ENCODE measurements at regions not wholly inside any gene's neighbourhood (a gene's known extent, or its start where the extent isn't known, plus 50 kb on each side); places are given as distances from the start of the nearest gene placed in this dataset.
"Not testable (repeated sequence)": the region's sequence is repeated elsewhere in the genome, so short reads cannot be mapped to it uniquely, and the experiment has no call there.

- DNase-seq (ENCODE audit: low read depth in 4 of 4, low spot score in 3 of 4): no peak
Measured at GRCh38 chr3:80770106-80771074, 991.1 kb downstream of the GBE1 start.

GRCh38 chr3:80769683-80770082 lies 991.8 kb downstream of the GBE1 start:
- DNase-seq (ENCODE audit: low read depth in 4 of 4, low spot score in 3 of 4): no peak

DNA sequence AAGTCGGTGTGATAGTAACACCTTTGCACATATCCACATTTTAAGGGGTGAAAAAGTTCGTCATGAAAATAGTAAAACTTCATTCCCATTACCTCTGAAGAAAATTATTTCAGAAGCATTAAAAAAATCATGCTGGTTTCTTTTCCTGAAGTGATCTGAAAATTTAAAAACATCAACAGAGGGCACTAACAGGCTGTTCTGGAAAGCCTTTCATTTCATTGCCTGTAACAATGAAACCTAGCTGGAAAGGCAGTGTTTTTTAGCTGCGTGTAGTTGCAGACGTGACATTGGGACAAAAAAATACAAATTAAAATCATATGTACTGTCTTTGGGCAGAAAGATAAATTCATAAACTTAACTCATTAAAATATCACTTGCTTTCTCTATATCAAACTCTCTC lies 993.8 kb downstream of the GBE1 start:
- DNase-seq (ENCODE audit: low read depth in 4 of 4, low spot score in 3 of 4): no peak

DNA sequence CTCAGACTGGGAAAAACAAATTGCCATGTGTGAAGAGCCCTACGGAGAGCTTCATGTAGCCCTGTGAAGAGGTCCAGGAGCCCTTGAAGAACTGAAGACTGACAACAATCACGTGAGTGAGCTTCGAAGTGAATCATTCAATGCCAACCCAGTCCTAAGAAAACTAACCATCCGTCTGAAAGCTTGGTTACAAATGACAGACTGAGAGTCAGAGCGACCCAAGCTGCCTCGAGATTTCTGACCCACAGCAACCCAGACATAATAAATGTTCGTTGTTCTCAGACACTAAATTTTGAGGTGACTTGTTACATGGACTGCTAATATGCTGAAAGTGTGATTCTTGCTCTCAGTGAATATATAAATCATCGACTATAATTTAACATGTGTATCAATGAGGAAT lies 987.2 kb upstream of the ROBO1 start:
- no peak for DNase-seq (ENCODE audit: low read depth in 4 of 4, low spot score in 3 of 4)

GRCh38 chr3:80753021-80753420 lies 985.2 kb upstream of the ROBO1 start:
- DNase-seq (ENCODE audit: low read depth in 4 of 4, low spot score in 3 of 4): no peak

GRCh38 chr3:80750637-80751036 lies 982.8 kb upstream of the ROBO1 start:
- DNase-seq (ENCODE audit: low read depth in 4 of 4, low spot score in 3 of 4): no peak

DNA sequence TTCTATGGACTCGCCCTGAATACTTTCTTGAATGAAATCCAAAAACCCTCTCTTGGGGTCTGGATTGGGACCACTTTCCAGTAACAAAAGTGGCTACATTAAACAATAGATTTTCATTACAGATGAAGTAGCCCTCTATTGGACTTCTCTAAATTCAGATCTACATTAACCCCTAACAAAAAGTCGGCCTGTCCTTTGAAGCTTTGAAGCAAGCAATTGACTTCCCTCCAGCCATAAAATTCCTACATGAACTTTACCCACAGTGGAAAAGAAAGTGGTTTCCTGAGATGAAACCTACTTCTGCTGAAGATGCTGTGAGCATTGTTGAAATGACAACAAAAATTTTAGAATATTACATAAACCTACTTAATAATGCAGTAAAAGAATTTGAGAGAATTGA lies 967.1 kb upstream of the ROBO1 start:
- DNase-seq (ENCODE audit: low read depth in 4 of 4, low spot score in 3 of 4): no peak

GRCh38 chr3:80734483-80734882 lies 966.7 kb upstream of the ROBO1 start:
- no peak for DNase-seq (ENCODE audit: low read depth in 4 of 4, low spot score in 3 of 4)

DNA sequence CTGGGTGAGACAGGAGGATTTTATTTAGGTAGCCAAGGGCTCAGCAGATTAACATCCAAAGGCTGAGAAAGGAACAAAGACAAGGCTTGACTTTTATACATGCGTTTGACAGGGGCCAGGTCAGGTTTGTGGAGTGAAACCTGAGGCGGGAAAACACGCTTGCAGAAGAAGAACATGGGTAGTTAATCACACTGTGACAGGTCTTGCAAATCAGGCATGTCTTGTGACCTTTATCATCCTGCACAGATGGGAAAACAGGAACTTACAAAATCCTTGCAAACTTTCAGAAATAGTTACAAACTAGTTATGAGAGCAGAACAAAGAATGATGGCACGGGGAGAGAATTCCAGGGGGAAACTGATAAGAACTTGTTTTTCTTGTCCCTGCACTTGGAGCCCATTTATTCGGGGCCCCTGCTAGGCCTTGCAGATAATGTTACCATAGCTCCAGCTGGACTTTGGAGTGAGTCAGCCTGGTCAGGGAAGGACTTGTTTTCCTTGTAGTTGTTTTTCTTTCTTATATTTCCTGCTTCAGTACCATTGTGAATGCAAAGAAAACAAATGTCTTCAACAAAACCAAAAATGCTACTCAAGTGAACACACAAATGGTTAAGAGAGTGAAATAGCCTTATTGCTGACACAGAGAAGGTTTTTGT lies 965.9 kb upstream of the ROBO1 start:
- DNase-seq (ENCODE audit: low read depth in 4 of 4, low spot score in 3 of 4): peak in 2 of 4 donors; percentile 3 to 17

DNA sequence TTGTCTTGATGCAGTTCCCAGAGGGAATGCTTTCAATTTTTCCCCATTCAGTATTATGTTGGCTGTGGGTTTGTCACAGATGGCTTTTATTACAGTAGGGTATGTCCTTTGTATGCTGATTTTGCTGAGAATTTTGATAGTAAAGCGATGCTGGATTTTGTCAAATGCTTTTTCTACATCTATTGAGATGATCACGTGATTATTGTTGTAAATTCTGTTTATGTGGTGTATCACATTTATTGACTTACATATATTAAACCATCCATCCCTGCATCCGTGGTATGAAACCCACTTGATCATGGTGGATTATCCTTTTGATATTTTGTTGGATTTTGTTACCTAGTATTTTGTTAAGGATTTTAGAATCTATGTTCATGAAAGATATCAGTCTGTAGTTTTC lies 959.8 kb upstream of the ROBO1 start:
- not testable (repeated sequence) for DNase-seq (ENCODE audit: low read depth in 4 of 4, low spot score in 3 of 4)

- DNase-seq (ENCODE audit: low read depth in 4 of 4, low spot score in 3 of 4): not testable (repeated sequence)
Measured at GRCh38 chr3:80709597-80710322, 942.0 kb upstream of the ROBO1 start.

DNA sequence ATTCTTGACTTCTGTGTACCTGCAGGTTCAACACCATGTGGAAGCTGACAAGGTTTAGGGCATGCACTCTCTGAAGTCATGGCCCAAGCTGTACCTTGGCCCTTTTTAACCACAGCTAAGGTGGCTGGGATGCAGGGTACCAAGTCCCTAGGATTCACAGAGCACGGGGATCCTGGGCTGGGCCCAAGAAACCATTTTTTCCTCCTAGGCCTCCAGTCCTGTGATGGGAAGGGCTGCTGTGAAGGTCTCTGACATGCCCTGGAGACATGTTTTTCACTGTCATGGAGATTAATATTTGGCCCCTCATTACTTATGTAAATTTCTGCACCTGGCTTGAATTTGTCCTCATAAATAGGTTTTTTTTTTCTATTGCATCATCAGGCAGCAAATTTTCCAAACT lies 937.5 kb upstream of the ROBO1 start:
- DNase-seq (ENCODE audit: low read depth in 4 of 4, low spot score in 3 of 4): no peak

DNA sequence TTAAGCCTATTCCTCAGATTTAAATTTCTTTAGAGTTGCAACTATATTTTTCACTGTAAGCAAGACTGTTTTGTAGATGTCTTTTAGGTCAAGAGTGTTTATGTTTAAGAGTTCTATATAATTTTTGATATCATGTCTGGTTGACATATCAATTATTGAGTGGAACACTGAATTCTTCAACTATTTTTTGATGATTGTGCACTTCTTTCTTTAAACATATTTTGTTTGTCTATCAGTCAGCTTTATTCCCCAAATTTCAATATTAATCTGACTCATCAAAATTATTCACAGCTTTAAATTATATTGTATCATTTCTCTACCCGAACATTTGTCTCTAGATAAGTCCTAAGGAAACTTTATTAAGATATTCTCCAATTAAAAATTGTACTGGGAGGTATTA lies 933.6 kb upstream of the ROBO1 start:
- no peak for DNase-seq (ENCODE audit: low read depth in 4 of 4, low spot score in 3 of 4)

GRCh38 chr3:80697291-80697690 lies 929.5 kb upstream of the ROBO1 start:
- DNase-seq (ENCODE audit: low read depth in 4 of 4, low spot score in 3 of 4): no peak

DNA sequence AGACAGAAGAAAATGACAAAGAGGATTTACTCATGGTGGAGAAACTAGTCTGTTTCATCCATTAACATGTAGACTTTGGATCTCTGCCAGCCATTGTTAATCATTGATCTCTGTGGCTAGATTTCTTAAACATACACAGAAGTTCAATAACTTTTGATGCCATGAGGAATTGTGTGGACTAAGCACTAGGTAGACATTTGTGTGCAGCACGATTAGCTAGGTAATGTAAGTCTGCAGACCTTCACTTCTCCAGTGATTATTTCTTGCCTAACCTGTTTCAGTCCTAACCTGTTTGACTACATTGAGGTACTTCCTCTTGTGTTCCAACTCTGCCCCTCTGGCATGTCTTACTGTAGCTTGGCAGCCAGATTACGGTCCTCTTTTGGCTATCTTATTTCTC lies 928.5 kb upstream of the ROBO1 start:
- DNase-seq (ENCODE audit: low read depth in 4 of 4, low spot score in 3 of 4): peak; percentile 25 to 54 (median 44)

- peak in 3 of 4 donors; percentile 3 to 5 (median 3) for DNase-seq (ENCODE audit: low read depth in 4 of 4, low spot score in 3 of 4)
Measured at GRCh38 chr3:80688814-80689213, 921.0 kb upstream of the ROBO1 start.

- no peak for DNase-seq (ENCODE audit: low read depth in 4 of 4, low spot score in 3 of 4)
Measured at GRCh38 chr3:80682951-80683350, 915.2 kb upstream of the ROBO1 start.

DNA sequence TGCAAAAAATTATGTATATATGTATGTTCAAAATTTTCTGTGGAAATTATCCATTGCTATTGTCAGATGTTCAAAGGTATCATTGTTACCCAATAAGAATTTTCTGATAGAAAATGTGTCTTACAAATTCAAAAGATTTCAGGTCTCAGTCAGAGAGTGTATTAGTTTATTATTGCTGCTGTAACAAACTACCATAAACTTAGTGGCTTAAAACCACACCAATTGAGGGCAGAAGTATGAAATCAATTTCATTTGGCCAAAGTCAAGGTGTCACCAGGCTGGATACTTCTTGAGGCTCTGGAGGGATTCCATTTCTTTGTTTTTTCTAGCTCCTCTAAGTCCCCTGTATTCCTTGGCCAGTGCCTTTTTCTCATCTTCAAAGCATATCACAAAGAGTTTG lies 914.4 kb upstream of the ROBO1 start:
- no peak for DNase-seq (ENCODE audit: low read depth in 4 of 4, low spot score in 3 of 4)

GRCh38 chr3:80677796-80678195 lies 910.0 kb upstream of the ROBO1 start:
- no peak for DNase-seq (ENCODE audit: low read depth in 4 of 4, low spot score in 3 of 4)

DNA sequence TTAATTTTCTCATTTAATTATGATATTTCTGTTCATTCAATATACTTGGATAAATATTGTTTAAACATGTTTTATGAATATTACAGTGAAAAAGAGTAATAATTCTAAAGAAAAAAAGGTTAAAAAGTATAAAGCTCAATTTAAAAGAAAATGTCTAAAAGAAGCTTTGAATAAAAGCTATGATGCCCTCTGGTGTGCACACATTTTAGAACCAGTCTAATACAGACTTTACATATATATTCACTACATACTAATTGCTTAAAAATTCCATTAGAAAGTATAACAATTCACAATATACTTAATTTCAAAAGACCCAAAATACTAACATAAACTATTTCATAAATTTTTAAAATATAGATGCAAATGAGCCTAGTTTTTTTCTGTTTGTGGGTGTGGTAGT lies 909.1 kb upstream of the ROBO1 start:
- no peak for DNase-seq (ENCODE audit: low read depth in 4 of 4, low spot score in 3 of 4)

GRCh38 chr3:80676261-80676660 lies 908.5 kb upstream of the ROBO1 start:
- no peak for DNase-seq (ENCODE audit: low read depth in 4 of 4, low spot score in 3 of 4)

Measured in right renal pelvis (tissue), 4 donors.